ENCODE measurements at regions not wholly inside any gene's neighbourhood (a gene's known extent, or its start where the extent isn't known, plus 50 kb on each side); places are given as distances from the start of the nearest gene placed in this dataset.
"Not testable (repeated sequence)": the region's sequence is repeated elsewhere in the genome, so short reads cannot be mapped to it uniquely, and the experiment has no call there.

DNA sequence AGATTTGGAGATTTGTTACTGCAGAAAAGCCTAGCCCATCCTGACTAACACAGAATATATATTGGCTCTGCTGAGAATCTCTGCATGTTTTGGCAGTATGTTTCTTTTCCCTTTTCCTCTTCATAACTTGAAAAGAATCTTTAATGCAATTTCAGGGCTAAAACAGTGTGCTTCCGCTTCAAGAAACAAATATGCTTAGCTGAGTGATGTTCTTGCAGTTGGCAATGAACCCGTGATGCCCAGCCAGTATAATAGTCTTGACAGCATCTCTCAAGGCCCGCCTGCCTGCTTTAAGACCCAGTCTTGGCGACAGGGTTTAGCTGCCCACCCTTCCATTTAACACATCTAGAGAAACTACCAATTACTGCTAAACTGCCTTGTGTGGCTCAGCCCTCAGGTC is 184.5 kb downstream of the INO80D start:
- no peak for DNase-seq

DNA sequence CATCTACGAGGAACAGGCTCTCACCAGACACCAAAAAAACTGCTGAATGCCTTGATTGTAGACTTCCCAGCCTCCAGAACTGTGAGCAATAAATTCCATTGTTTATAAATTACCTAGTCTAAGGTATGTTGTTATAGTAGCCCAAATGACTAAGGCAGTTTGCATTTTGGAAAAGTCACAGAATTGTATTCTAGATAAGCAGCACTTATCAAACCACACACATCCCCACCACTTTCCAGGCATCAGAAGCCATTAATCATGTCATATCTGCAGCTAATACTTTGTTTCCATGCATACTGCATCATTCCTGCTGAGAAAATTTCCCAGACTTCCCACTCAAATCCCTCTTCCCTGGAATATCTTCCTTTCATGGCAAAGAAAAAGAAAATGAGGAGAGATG is 187.2 kb downstream of the INO80D start:
- DNase-seq = no peak

DNA sequence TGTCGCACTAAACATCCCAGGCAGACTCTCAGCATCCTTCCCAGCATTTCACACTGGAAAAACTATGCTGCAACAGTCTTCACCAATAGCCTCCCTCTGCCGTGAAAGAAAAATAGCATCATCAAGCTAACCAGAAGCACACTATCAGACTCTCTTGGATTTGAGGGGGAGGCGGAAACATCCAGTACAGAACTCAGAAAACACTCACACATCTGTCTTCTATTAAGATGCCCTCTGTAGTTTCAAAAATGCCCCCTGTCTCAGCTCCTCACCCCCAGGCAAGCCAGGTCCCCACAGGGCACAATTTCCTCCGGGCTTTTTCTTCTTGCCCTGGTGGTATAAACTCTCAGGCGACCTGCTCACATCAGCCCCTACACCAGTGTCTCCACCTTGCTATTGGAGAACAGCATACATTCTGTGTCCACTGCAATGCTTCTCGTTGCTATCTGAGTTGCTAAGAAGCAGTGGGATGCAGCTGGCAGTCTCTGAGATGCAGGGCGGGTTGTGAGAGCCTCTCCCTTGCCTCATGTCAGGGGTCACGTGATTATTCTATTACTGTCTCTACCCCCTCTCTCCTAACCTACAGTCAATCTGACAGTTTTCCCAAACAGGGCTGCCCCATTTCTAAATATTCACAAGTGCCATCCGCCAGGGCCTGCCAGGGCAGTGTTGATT is 189.9 kb downstream of the INO80D start:
- no peak for DNase-seq

DNA sequence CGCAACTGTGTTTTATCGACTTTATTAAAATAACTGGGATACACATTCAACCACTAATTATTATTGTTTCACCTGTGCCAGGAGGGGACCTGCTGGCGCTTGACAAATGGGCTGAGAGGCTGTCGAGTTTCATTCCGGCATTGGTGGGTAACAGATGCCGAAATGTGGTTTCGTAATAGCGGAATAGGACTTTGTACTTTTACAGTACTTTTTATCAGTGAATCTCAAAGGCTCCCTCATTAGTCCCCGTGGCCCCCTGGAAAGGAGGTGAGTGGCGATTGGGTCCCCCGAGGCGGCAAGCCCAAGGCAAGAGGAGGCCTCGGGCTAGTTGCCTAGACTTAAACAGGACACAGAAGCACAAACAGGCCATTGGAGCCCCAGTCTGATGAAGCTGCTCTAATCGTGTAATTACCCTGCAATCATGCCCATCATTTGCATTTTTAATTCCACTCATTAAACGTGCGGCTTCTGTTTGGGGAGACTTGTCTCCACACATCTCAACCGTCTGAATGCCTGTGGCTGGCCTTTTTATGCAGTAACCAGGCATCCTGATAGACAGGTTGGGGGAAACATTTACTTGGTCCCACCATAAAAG is 193.2 kb downstream of the INO80D start:
- DNase-seq = no peak

- DNase-seq = no peak
Observed at GRCh38 chr2:205892251-205892655, 193.7 kb downstream of the INO80D start.

- no peak for DNase-seq
Observed at GRCh38 chr2:205889114-205889513, 196.9 kb downstream of the INO80D start.

- no peak for DNase-seq
Observed at GRCh38 chr2:205887637-205888036, 198.3 kb downstream of the INO80D start.

DNA sequence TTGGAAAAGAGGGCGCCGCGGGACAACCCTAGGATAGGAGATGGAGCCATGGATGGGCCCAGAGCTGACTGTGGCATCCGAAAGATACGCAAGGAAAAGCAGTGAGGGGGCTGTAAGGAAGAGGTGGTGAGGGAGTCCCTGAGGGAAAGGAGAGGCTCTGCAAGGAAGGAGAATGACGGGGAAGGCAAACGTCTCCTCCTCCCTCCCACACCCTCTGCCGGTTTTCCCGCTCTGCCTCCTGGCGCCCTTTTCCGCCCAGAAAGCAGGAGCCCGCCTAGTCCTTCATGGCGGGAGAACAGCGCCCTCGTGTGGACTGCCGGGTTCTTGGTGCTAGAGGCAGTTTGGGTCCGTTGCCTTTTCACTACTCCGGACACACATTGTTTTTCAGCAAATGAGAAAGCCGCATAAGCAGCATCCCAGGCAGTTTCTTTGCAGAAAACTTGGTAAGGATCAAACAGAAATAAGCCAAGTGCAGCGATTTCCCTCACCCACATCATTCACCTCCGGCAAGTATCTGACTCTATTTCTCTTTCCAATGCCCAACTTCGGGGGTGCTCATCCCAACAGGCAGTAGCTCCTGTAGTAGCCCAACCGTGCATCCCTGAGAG is 200.4 kb downstream of the INO80D start:
- DNase-seq = peak; percentile 61

DNA sequence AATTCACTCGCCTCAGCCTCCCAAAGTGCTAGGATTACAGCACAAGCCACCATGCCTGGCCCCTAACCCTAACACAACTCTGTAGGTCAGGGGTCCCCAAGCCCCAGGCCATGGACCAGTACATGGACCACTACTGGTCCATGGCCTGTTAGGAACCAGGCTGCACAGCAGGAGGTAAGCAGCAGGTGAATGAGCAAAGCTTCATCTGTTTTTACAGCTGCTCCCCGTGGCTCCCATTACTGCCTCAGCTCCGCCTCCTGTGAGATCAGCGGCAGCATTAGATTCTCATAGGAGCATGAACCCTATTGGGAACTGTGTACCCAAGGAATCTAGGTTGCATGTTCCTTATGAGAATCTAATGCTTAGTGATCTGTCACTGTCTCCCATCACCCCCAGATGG is 201.7 kb downstream of the NRP2 start:
- no peak for DNase-seq

GRCh38 chr2:205882806-205883425 is 200.6 kb downstream of the NRP2 start:
- DNase-seq = no peak

- DNase-seq = no peak
Observed at GRCh38 chr2:205880048-205880447, 197.7 kb downstream of the NRP2 start.

DNA sequence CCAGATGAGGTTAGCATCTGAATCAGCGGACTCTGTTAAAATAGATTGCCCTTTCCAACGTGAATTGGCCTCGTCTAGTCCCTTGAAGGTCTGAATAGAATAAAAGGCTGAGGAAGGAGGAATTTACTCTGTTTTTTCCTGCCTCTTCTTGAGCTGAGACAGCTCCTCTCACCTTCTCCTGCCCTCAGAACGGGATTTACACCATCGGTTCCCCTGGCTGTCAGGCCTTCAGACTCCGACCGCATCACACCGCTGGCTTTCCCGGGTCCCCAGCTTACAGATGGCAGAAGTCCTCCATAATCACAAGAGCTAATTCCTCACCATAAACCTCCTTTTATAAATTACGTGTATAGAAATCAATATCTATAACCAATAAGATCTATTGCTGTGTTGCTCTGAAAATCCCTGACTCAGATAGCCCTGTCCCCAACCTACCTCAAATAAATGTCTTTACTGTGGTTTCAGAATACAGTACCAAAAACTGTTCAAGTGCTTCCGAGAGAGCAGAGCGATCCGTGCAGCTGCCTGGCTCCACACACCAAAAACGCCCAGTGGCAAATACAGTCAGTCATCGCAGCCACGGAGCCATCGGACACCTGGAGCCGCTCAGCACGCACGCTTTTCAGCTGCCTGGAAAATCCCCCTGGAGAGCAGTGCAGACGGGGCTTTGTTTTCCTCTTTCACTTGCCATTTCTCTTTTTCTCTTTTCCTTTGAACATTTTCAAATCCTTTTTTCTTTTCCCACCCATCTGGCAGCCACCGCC is 196.9 kb downstream of the NRP2 start:
- no peak for DNase-seq

- no peak for DNase-seq
Observed at GRCh38 chr2:205877496-205877895, 195.2 kb downstream of the NRP2 start.

DNA sequence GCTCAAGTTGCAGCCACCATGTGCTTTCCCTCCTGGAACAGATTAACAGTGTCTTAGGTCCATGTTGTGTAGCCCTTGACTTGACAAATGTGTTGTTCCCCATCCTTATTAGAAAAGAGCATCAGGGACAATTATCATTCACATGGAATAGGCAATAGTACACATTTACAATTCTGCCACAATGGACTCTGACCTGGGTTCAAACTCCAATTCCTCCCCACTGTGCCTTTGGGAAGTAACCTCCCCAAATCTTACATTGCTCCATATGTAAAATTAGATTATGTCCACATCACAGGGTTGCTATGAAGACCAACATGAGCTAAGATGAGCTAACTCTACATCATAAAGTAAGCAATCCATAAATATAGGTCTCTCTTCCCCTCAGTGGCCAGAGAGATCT is 193.8 kb downstream of the NRP2 start:
- no peak for DNase-seq

DNA sequence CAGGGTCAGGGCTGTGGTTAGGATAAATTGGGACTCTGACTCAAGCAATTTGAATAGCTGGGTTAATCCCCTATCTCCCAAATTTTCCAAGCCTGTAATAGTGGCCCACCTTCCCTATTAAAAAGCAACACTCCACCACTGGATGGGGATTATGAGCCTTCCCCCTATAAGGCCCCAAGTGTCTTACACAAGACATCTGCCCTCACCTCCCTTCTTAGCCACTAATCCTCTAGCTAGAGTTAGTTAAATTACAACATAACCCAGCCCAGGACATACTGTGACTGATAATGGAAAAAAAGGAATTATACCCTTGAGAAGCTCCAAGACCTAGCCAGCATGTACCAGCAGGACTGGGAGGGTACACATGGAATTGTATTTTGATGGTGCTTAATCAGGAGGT is 190.4 kb downstream of the NRP2 start:
- no peak for DNase-seq

GRCh38 chr2:205869439-205869838 is 187.1 kb downstream of the NRP2 start:
- no peak for DNase-seq

DNA sequence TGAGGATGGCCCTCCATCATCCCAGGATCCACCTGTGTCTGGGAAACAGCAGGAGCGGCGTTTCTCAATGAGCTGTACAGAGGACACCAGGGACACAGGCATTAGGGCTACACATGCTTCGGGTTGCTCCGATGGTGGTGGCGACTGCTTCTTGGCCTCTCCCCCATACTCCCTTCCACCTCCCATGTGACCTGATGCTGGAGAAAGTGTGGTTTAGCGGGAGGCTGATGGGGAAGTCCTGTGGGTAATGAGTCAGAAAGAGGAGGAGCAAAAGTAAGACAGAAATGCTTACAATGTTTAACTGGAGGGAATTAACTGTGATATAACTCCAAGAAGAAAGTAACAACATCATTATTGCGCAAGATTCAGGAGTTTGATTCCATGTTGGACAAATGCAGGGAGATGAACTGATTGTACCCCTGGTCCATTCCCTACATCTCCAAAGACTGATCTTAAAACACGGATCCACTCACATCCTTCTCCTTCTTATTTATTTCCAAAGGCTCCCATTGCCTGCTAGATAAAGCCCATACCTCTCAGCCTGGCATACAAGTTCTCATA is 186.6 kb downstream of the NRP2 start:
- DNase-seq = no peak

GRCh38 chr2:205868053-205868452 is 185.8 kb downstream of the NRP2 start:
- no peak for DNase-seq

GRCh38 chr2:205867371-205867770 is 185.1 kb downstream of the NRP2 start:
- no peak for DNase-seq

GRCh38 chr2:205865905-205866441 is 183.7 kb downstream of the NRP2 start:
- DNase-seq = no peak

DNA sequence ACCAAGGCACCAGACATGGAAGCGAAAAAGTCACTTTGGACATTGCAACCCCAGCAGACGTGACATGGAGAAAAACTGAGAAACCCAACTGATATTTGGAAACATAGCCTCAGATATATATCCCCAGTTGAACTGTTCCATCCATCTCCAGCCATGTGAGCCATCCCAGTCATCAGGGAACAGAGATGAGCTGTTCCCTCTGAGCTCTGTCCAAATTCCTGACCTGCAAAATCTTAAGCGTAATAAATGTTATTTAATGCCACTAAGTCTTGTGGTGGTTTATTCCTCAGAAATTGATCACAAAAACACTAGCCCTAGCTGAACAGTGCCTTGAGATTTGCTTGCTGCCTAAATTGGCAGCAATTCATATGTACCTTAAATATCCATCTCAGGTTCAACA is 182.8 kb downstream of the NRP2 start:
- DNase-seq = no peak

- no peak for DNase-seq
Observed at GRCh38 chr2:205864491-205864890, 182.2 kb downstream of the NRP2 start.

- not testable (repeated sequence) for DNase-seq
Observed at GRCh38 chr2:205862761-205863160, 180.5 kb downstream of the NRP2 start.

All from CD4-positive, alpha-beta T cell treated with Interleukin-17A for 4 hours (primary cell).